ENCODE measurements at regions not wholly inside any gene's neighbourhood (a gene's known extent, or its start where the extent isn't known, plus 50 kb on each side); places are given as distances from the start of the nearest gene placed in this dataset.
"Not testable (repeated sequence)": the region's sequence is repeated elsewhere in the genome, so short reads cannot be mapped to it uniquely, and the experiment has no call there.

GRCh38 chr7:6882321-6882721, 56.2 kb upstream of the CCZ1B start:
- not testable (repeated sequence) for DNase-seq

- DNase-seq: not testable (repeated sequence)
Measured at GRCh38 chr7:6883756-6884155, 57.7 kb upstream of the CCZ1B start.

DNA sequence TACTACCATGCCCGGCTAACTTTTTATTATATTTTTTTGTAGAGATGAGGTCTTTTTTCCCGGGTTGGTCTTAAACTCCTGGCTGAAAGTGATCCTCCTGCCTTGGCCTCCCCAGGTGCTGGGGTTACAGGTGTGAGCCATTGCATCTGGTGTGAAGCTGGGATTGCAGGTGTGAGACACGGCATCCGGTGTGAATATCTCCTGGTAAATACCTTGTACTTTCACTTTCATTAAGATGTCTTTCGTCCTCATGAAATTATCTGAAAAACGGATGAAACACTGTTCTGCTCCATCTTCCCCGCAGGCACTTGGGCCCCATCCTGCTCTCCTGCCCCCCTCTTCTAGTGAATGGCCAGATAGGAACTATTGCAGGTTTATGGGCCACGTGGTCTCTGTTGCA, 60.1 kb upstream of the CCZ1B start:
- DNase-seq: no peak

- not testable (repeated sequence) for DNase-seq
Measured at GRCh38 chr7:6888267-6889045, 62.4 kb upstream of the CCZ1B start.

DNA sequence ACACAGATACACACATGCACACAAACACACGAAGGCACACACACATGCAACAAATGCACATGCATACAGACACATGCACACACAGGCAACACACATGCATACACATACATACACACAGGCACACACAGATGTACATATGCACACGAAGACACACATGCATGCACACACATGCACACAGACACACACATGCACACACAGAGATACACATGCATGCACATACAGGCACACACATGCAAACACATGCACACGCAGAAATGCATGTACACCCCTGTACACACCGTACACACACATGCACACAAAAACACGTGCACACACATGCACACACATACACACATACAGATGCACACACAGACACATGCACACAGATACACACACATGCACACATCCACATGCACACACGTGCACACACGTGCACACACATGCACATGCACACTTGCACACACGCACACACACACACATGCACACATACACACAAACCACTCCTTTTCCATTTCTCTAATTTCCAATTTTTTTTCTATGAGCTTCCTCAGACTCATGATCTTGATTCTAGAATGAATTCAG, 63.3 kb upstream of the CCZ1B start:
- no peak for DNase-seq

DNA sequence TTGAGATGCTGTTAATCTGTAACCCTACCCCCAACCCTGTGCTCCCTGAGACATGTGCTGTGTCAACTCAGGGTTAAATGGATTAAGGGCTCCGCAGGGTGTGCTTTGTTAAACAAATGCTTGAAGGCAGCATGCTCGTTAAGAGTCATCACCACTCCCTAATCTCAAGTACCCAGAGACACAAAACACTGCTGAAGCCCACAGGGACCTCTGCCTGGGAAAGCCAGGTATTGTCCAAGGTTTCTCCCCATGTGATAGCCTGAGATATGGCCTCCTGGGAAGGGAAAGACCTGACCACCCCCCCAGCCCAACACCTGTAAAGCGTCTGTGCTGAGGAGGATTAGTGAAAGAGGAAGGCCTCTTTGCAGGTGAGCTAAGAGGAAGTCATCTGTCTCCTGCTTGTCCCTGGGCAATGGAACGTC, 76.0 kb upstream of the CCZ1B start:
- DNase-seq: peak; percentile 15

DNA sequence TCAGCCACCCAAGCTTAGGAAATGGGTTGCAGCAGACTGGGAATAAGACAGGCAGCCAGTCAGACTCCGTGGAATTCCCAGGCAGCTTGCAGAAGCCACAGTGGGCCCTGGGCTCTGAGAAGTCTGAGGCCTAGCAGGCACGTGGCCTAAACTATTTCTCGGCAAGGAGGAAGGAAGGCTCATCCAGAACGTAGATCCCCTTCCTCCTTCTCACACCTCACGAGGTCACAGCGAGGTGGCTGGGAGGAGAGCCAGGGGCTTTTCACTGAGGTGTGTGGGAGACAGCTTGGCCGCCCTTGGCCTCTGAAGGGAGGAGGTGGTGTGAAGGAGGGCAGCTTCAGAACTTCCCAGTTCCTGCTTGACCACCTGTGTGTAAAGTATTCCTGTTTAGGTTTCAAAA, 77.2 kb upstream of the CCZ1B start:
- DNase-seq: not testable (repeated sequence)

DNA sequence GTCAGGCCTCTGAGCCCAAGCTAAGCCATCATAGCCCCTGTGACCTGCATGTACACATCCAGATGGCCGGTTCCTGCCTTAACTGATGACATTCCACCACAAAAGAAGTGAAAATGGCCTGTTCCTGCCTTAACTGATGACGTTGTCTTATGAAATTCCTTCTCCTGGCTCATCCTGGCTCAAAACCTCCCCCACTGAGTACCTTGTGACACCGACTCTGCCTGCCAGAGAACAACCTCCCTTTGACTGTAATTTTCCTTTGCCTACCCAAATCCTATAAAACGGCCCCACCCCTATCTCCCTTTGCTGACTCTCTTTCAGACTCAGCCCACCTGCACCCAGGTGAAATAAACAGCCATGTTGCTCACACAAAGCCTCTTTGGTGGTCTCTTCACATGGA, 77.7 kb upstream of the CCZ1B start:
- DNase-seq: not testable (repeated sequence)

DNA sequence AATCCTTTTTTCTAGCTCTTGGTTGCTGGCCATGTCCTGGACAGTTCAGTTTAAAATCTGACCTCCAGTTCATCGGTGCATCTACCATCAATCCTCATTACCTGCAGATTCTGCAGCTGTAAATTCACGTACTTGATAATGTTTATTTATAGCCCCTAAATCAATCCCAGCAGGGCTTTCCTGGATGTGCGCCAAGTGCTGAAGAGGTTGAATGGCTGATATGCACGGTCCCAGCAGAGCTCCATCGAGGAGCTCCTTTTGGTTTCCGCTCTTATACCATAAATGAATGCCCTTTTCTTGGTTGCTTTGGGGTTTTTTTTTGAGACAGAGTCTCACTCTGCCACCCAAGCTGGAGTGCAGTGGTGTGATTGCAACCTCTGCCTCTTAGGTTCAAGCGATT, 91.2 kb upstream of the CCZ1B start:
- peak; percentile 31 for DNase-seq

DNA sequence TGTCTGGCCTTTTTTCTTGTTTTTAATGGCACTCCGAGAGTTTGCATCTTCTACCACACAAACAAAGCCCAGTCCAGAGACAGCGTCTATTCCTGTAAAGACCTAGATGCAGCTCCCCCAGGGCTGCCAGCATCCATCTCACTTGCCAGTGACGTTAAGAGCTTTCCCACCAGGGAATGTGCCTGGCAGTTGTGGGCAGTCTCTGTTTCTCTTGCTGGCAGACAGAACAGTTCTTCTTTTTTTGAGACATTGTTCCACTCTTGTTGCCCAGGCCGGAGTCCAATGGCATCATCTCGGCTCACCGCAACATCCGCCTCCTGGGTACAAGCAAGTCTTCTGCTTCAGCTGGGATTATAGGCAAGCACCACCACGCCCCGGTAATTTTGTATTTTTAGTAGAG, 93.1 kb upstream of the CCZ1B start:
- DNase-seq: not testable (repeated sequence)

DNA sequence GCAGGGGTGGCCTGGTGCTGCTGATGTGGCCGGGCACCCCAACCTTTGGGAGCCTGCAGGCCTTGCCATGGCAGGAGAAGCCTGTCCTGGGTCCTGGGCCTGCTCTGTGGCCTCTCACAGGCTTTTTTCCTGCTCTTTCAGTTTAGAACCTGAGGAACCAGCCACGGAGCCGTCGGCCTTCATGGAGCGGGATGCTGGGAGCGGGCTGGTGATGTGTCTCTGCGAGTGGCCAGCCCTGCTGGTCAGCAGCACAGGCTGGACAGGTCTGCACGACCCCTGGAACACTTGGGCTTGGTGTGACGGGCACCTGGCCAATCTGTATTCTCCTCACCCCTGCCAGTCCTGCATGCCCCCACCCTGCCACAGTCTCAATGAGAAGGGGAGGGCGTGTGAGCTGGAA, 98.4 kb upstream of the CCZ1B start:
- not testable (repeated sequence) for DNase-seq

DNA sequence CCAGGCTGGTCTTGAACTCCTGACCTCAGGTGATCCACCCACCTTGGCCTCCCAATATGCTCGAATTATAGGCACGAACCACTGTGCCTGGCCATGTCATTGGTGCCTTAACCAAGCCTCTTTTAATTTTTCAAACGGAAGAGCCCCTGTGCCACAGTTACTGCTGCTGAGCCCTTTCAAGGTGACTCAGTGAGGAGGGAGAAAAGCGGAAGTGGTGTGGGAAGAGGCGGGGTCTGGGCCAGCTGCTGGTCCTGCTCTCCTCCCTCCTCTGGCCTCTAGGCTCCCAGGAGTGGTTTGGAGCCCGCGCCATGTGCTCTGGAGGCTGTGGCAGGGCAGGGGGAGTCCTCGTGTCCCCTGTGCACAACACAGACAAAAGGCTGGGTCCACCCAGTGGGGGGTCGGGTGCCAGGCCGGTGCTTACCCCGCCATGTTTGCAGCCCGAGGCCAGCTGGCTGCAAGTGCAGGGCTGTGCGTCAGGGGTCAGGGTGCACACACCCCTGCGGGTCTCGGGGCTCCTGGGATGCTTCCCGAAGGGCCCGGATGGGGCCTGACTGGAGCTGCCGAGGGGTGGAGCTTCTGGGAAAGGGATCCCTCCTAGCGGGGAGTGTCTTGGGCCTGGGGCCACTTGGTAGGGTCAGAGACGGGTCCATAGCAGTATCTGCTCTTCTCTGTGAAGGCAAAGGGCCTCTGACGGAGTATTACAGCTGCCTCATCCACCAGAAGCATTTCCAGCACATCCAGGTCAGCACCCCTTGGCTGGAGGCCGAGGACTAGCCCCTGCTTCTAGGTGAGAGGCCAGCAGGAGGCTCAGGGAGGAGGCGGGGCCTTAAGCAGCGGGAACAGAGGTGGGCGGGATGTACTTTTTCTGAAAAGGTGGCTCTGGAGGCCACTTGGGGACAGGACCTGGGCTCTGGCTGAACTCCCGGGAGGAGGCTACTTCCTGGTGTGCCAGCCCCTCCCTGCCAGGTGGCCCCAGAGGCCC, 100.4 kb upstream of the CCZ1B start:
- DNase-seq: not testable (repeated sequence)

DNA sequence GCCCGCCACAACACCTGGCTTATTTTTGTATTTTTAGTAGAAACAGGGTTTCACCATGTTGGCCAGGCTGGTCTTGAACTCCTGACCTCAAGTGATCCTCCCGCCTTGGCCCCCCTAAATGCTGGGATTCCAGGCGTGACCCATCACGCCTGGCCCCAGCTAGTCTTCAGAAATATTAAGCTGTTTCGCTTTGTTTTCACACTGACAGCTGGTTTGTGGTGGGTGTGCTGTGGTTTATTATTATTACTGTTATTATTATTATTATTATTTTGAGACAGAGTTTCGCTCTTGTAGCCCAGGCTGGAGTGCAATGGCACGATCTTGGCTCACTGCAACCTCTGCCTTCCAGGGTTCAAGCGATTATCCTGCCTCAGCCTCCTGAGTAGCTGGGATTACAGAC, 101.6 kb upstream of the CCZ1B start:
- DNase-seq: not testable (repeated sequence)

DNA sequence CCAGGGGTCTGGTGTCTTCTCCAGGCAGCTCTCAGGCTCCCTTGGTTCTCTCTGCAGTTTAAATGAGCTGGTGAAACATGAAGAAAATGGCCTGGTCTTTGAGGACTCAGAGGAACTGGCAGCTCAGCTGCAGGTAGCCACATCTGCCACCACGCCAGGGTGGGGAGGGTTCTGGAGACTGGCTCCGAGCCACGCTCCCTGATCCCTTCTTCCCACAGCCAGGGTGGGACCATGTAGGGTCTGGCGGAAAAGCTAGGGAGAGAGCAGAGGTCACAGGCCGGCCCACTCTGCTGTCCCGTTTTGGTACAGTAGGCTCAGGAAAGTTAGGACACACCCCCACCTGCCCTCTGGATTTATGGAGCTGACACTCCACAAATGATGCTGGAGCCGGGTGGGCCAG, 103.5 kb upstream of the CCZ1B start:
- not testable (repeated sequence) for DNase-seq

DNA sequence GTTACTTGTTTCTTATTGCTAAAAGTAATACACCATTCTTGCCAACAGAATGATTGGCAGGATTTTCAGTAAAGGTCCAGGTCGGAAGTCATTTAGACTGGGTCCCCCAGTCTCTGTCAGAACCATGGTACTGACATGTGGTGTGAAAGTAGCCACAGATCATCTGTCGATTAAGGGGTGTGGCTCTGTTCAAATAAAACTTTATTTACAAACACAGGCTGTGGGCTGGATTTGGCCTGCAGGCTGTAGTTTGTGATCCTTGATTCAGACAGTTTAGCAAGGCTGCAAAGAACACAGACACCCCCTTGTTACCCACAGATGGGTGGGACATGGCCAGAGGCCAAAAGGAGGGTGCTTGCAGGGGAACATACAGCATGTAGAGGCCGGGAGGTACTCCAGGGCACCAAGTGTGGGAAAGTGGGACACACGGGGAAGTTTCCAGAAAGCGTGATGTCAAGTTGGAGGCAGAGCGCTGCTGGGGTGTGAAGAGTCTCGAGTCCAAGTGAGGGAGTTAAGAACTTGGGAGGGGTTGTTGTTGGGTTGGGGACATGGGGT, 104.1 kb upstream of the CCZ1B start:
- DNase-seq: not testable (repeated sequence)

GRCh38 chr7:6930787-6931186, 104.7 kb upstream of the CCZ1B start:
- not testable (repeated sequence) for DNase-seq

GRCh38 chr7:6931456-6931855, 105.4 kb upstream of the CCZ1B start:
- DNase-seq: not testable (repeated sequence)

DNA sequence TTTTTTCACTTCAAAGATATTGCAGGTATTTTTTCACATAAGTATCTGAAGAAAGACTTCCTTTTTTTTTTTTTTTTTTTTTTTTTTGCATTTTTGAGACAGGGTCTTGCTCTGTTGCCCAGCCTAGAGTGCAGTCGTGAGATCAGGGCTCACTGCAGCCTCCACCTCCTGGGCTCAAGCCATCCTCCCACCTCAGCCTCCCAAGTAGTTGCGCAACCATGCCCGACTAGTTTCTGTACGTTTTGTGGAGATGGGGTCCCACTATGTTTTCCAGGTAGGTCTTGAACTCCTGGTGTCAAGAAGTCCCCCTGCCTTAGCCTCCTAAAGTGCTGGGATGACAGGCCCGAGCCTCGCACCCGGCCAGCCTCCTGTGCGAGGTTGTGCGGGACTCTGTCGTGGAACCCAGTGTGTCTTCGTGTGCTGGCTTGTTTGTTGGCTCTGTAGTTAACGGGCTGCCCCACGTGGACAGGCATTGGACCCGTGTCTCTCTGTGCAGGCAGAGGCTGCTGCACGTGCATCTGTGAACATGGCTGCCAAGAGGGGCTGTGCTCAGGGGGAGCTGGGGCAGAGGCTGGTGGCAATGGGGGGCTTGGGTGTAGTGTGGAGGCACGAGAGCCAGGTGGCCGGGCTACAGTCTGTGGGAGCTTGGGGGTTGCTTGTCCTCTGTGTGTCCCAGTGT, 108.0 kb upstream of the CCZ1B start:
- not testable (repeated sequence) for DNase-seq

DNA sequence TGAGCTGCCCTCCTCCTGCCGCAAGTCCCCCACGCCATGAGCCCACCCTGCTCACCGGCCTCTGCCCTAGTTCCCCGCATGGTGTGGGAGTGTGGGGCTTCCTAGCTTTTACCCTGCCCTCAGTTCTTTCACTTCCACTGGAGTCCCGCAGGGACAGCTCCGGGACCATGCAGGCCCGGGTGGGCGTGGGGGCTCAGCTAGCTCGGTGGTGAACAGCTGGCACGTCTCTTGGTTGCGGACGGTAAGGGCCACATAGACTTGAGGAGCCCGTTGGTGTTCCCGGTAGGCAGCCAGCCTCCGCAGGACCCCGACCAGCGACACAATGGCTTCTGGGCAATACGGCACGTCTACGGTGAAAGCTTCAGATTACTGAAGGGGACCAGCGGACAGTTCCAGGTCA, 108.9 kb upstream of the CCZ1B start:
- no peak for DNase-seq

DNA sequence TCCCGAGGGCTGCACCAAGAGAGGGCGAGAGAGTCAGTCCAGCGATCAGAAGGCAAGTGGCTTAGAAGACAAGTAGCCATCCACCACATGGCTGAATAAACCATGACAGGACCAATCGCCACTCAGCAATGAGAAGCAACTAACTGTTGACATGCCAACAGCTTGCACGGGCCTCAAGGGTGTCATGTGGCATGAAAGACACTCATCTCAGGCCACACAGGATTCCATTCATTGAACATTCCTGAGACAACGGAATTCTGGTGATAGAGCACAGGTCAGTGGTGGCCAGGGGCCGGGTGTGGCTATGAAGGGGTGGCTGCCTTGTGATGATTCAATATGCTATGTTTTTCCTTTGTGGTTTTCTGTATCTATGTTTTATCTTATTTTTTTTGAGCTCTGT, 110.6 kb upstream of the CCZ1B start:
- DNase-seq: not testable (repeated sequence)

DNA sequence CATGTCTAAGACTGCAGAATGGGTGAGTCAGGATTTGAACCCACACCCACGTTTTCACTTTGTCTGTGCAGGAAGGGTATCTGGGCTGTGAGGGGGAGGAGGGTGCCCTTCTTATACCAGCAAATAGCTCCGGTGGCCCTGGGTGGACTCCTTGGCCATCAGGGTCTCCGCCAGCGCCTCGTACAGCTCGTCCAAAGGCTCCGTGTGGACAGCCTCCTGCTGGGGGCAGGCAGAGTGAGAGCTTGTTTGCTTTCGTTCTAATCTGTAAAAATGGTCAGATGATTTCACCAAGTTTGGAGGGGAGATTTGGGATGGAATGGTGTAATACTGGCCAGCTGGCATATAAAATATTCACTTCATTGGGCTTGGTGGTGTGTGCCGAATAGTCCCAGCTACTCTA, 111.7 kb upstream of the CCZ1B start:
- DNase-seq: not testable (repeated sequence)

- DNase-seq: not testable (repeated sequence)
Measured at GRCh38 chr7:6938284-6938683, 112.2 kb upstream of the CCZ1B start.
